Suprapubic skin (tissue), 4 donors: ENCODE measurements at regions not wholly inside any gene's neighbourhood (a gene's known extent, or its start where the extent isn't known, plus 50 kb on each side); places are given as distances from the start of the nearest gene placed in this dataset.

Experiments
- DNase-seq, 2 donors: peaks; one replicate each; pipeline ENCODE4 v3.0.0-alpha.2; 2019; ENCODE audit warnings: low spot score in 2 of 2
- H3K27ac ChIP-seq: fragments of 200-600 bp; sonication (generic); one replicate; pipeline ENCODE4 v1.5.1; 2019
- H3K27me3 ChIP-seq: fragments of 200-600 bp; sonication (generic); one replicate; pipeline ENCODE4 v1.5.1; 2019
- H3K36me3 ChIP-seq: fragments of 200-600 bp; sonication (generic); one replicate; pipeline ENCODE4 v1.5.1; 2019
- H3K4me1 ChIP-seq: fragments of 200-600 bp; sonication (generic); one replicate; pipeline ENCODE4 v1.5.1; 2019
- H3K4me3 ChIP-seq: fragments of 200-600 bp; sonication (generic); one replicate; pipeline ENCODE4 v1.5.1; 2019; ENCODE audit warnings: mild to moderate bottlenecking
- H3K9me3 ChIP-seq: fragments of 200-600 bp; sonication (generic); one replicate; pipeline ENCODE4 v1.5.1; 2019
- CTCF ChIP-seq, 2 donors: fragments of 200-600 bp in 1 of 2; fragments of 450-650 bp in 1 of 2; sonication (generic) in 1 of 2; IDR thresholded peaks; one replicate each; pipeline ENCODE4 v1.5.1; 2016 to 2019; ENCODE audit warnings: antibody characterized with exemption in 2 of 2, mild to moderate bottlenecking in 1 of 2, moderate library complexity in 1 of 2
- EP300 ChIP-seq: sonication (generic); formaldehyde crosslinking; IDR thresholded peaks from one replicate; pipeline ENCODE4 v1.6.1; 2017; ENCODE audit warnings: antibody characterized with exemption
- POLR2A ChIP-seq, 2 donors: fragments of 450-650 bp; IDR thresholded peaks; one replicate each; pipeline ENCODE4 v1.6.1; 2017; ENCODE audit warnings: antibody characterized with exemption in 2 of 2, mild to moderate bottlenecking in 2 of 2, moderate library complexity in 2 of 2
- POLR2AphosphoS5 ChIP-seq, 3 donors: sonication (generic); formaldehyde crosslinking; IDR thresholded peaks; one replicate each; pipeline ENCODE4 v1.6.1; 2017; ENCODE audit warnings: antibody characterized with exemption in 3 of 3
- WGBS: methylation state at CpG from one replicate; pipeline ENCODE4 v1.1.5; 2018; 5-methylcytosine and 5-hydroxymethylcytosine counted together

GRCh38 chr5:68484307-68485068 lies 268.9 kb downstream of the PIK3R1 start:
- TF ChIP-seq POLR2AphosphoS5 (IDR thresholded peaks at IDR 0.05) (no peak), EP300 (no peak)
- H3K27me3 ChIP-seq = no peaks in the 10 kb centered on the region
- WGBS = 69% methylated on average over 4 of the region's 4 CpGs
- H3K36me3 ChIP-seq = no peaks in the 10 kb centered on the region
- no peak overlapping the region for H3K4me3 ChIP-seq
- H3K27ac ChIP-seq = no peak overlapping the region
- DNase-seq = no peak
- H3K4me1 ChIP-seq = no peaks in the 10 kb centered on the region
- H3K9me3 ChIP-seq = no peaks in the 10 kb centered on the region

GRCh38 chr5:68489556-68489955 lies 274.0 kb downstream of the PIK3R1 start:
- H3K27me3 ChIP-seq = no peaks in the 10 kb centered on the region
- TF ChIP-seq POLR2AphosphoS5 (IDR thresholded peaks at IDR 0.05) (no peak), POLR2A (IDR thresholded peaks at IDR 0.05) (no peak), EP300 (no peak), CTCF (IDR thresholded peaks at IDR 0.05) (no peak)
- H3K4me3 ChIP-seq = no peak overlapping the region
- no peaks in the 10 kb centered on the region for H3K4me1 ChIP-seq
- DNase-seq = no peak
- no peak overlapping the region for H3K27ac ChIP-seq
- no peaks in the 10 kb centered on the region for H3K36me3 ChIP-seq
- 98% methylated on average over 1 of the region's 1 CpG for WGBS
- H3K9me3 ChIP-seq = no peaks in the 10 kb centered on the region

DNA sequence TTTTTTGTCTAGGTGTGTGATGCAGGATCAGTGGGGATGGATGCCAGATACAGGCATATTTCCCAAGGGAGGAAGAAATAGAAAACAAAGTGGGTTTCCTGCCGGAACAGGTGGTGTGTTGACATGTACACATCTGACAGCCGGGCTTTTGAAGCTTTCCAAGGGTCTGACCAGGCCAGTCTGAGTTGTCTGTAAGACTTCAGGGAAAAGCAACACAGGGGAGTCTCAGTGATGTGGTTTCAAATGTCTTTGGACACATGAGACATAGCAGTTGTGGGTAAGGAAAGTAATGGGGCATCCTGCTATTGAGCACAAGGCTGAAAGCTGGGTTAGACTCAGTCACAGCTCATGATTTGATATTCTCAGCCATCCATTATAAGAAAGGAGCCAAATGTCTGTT lies 274.9 kb downstream of the PIK3R1 start:
- Histone ChIP-seq H3K27me3 (no peaks in the 10 kb centered on the region), H3K4me3 (no peak overlapping the region), H3K4me1 (no peaks in the 10 kb centered on the region), H3K36me3 (no peaks in the 10 kb centered on the region), H3K27ac (no peak overlapping the region), H3K9me3 (no peaks in the 10 kb centered on the region)
- DNase-seq = no peak
- TF ChIP-seq CTCF (IDR thresholded peaks at IDR 0.05) = no peak
- WGBS = 68% methylated on average over 2 of the region's 2 CpGs

DNA sequence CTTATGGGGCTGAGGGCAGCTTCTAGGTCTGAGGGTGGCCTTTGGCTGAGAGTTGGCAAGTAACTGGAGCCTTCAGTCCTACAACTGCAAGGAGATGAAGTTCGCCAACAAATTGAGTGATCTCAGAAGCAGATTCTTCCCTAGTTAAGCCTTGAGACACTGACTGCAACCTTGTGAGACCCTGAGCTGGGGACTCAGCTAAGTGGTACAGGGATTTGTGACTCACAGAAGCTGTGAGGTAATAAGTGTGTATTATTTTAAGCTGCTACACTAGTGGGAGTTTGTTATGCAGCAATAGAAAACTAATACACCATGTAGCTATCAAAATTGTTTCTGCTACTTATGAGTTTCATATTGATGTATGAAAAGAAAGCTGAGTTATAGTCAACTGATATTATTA lies 279.2 kb downstream of the PIK3R1 start:
- DNase-seq = no peak
- no peaks in the 10 kb centered on the region for H3K4me1 ChIP-seq
- WGBS = 100% methylated on average over 1 of the region's 1 CpG
- no peaks in the 10 kb centered on the region for H3K27me3 ChIP-seq
- TF ChIP-seq POLR2A (IDR thresholded peaks at IDR 0.05) (no peak), CTCF (IDR thresholded peaks at IDR 0.05) (no peak), EP300 (no peak), POLR2AphosphoS5 (IDR thresholded peaks at IDR 0.05) (no peak)
- no peaks in the 10 kb centered on the region for H3K9me3 ChIP-seq
- no peak overlapping the region for H3K27ac ChIP-seq
- no peak overlapping the region for H3K4me3 ChIP-seq
- H3K36me3 ChIP-seq = no peaks in the 10 kb centered on the region

DNA sequence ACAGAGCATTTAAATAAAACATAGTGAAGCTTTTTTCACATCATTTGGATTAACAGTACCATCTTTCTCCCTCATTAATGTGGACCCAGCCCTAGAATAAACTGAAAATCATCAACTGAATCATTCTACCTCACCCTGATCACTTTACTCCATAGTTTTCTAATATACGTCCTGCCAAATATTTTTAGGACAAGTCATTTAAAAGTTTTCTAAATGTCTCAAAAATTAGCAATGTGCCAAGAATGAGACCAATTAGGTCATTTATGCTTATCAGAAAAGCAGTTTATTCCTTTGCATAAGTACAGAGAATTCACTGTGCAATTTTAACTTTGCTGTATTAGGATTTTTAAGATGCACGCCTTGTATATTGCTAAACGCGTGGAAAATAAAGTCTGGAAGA lies 284.4 kb downstream of the PIK3R1 start:
- no peak overlapping the region for H3K4me3 ChIP-seq
- H3K27me3 ChIP-seq = no peaks in the 10 kb centered on the region
- TF ChIP-seq CTCF (IDR thresholded peaks at IDR 0.05) (no peak), POLR2A (IDR thresholded peaks at IDR 0.05) (no peak), POLR2AphosphoS5 (IDR thresholded peaks at IDR 0.05) (no peak), EP300 (no peak)
- DNase-seq = no peak
- no peaks in the 10 kb centered on the region for H3K4me1 ChIP-seq
- H3K27ac ChIP-seq = no peak overlapping the region
- H3K36me3 ChIP-seq = no peaks in the 10 kb centered on the region
- 82% methylated on average over 4 of the region's 4 CpGs for WGBS
- no peaks in the 10 kb centered on the region for H3K9me3 ChIP-seq

DNA sequence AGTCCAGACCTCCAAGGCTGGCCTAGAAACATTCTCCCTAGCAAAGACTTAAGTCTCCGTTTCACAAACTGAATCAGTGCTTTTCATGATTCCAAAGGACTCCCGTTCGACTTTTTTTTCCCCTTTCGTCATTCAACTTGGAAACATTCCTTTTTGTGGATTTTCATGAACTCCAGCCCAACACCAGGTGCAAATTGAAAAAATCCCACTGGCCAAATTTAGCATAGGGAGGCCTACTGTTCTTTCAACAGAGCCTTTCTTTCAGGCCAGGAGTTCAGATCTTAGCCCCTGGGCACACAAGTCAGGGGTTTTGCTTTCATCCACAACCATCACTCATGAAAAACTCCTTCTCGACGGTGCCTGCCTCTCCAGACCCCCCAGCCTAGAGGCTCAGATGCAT lies 285.3 kb downstream of the PIK3R1 start:
- 73% methylated on average over 6 of the region's 6 CpGs for WGBS

More for the DNA sequence above, 285.3 kb downstream of the PIK3R1 start:
- H3K27me3 ChIP-seq = no peaks in the 10 kb centered on the region
- H3K9me3 ChIP-seq = no peaks in the 10 kb centered on the region
- no peak overlapping the region for H3K27ac ChIP-seq
- H3K4me1 ChIP-seq = no peaks in the 10 kb centered on the region
- DNase-seq = no peak
- H3K4me3 ChIP-seq = no peak overlapping the region
- H3K36me3 ChIP-seq = no peaks in the 10 kb centered on the region
- TF ChIP-seq EP300 (no peak), CTCF (IDR thresholded peaks at IDR 0.05) (no peak), POLR2A (IDR thresholded peaks at IDR 0.05) (no peak), POLR2AphosphoS5 (IDR thresholded peaks at IDR 0.05) (no peak)
